ENCODE measurements at regions not wholly inside any gene's neighbourhood (a gene's known extent, or its start where the extent isn't known, plus 50 kb on each side); places are given as distances from the start of the nearest gene placed in this dataset.

GRCh38 chr5:63613442-63613841 is 348.8 kb downstream of the HTR1A start:
- H4K20me1 ChIP-seq (ENCODE audit: low read depth) = no peaks in the 10 kb centered on the region
- TF ChIP-seq EZH2 (IDR thresholded peaks at IDR 0.05) = no peak
- no peak for TF ChIP-seq EZH2phosphoT487 (IDR thresholded peaks at IDR 0.05)
- TF ChIP-seq CTCF (IDR thresholded peaks at IDR 0.05) = no peak
- no peaks in the 10 kb centered on the region for H3K4me1 ChIP-seq
- Mint-ChIP-seq H3K9me3 (no peaks in the 10 kb centered on the region), H3K27me3 (ENCODE audit: insufficient read depth, low read depth) (no peaks in the 10 kb centered on the region), H3K27ac (no peak overlapping the region), H3K36me3 (no peaks in the 10 kb centered on the region), H3K4me1 (no peaks in the 10 kb centered on the region), H3K4me3 (no peak overlapping the region)
- H3K79me2 ChIP-seq (ENCODE audit: low read depth) = no peaks in the 10 kb centered on the region
- no peaks in the 10 kb centered on the region for H3K27me3 ChIP-seq
- H3K27ac ChIP-seq = no peak overlapping the region
- H3K4me2 ChIP-seq = no peak overlapping the region
- DNase-seq (ENCODE audit: low spot score) = no peak
- H3K36me3 ChIP-seq = no peaks in the 10 kb centered on the region
- no peak overlapping the region for H3K9ac ChIP-seq
- no peaks in the 10 kb centered on the region for H3K9me3 ChIP-seq (ENCODE audit: low read depth)
- H2AFZ ChIP-seq (replicated peaks) = no peak overlapping the region
- no peaks in the 10 kb centered on the region for H3F3A ChIP-seq (ENCODE audit: low read depth)
- no peak overlapping the region for H3K4me3 ChIP-seq

GRCh38 chr5:63603996-63604395 is 358.2 kb downstream of the HTR1A start:
- no peak overlapping the region for H3K9ac ChIP-seq
- H3K4me3 ChIP-seq = no peak overlapping the region
- no peaks in the 10 kb centered on the region for H4K20me1 ChIP-seq (ENCODE audit: low read depth)
- H3K4me2 ChIP-seq = no peak overlapping the region
- H3K27ac ChIP-seq = no peak overlapping the region
- H3K79me2 ChIP-seq (ENCODE audit: low read depth) = no peaks in the 10 kb centered on the region
- H3K36me3 ChIP-seq = no peaks in the 10 kb centered on the region
- H3K4me1 Mint-ChIP-seq = no peaks in the 10 kb centered on the region
- no peak for TF ChIP-seq EZH2 (IDR thresholded peaks at IDR 0.05)
- no peak for TF ChIP-seq CTCF (IDR thresholded peaks at IDR 0.05)
- TF ChIP-seq EZH2phosphoT487 (IDR thresholded peaks at IDR 0.05) = no peak
- H3K9me3 Mint-ChIP-seq = no peaks in the 10 kb centered on the region
- no peaks in the 10 kb centered on the region for H3K27me3 Mint-ChIP-seq (ENCODE audit: insufficient read depth, low read depth)
- no peaks in the 10 kb centered on the region for H3K4me1 ChIP-seq
- H3K27me3 ChIP-seq = no peaks in the 10 kb centered on the region
- no peaks in the 10 kb centered on the region for H3F3A ChIP-seq (ENCODE audit: low read depth)
- DNase-seq (ENCODE audit: low spot score) = no peak
- H3K4me3 Mint-ChIP-seq = no peak overlapping the region
- no peak overlapping the region for H2AFZ ChIP-seq (replicated peaks)
- no peaks in the 10 kb centered on the region for H3K9me3 ChIP-seq (ENCODE audit: low read depth)
- no peaks in the 10 kb centered on the region for H3K36me3 Mint-ChIP-seq
- H3K27ac Mint-ChIP-seq = no peak overlapping the region

- H3K4me3 Mint-ChIP-seq = no peak overlapping the region
- no peak for TF ChIP-seq EZH2phosphoT487 (IDR thresholded peaks at IDR 0.05)
Observed at GRCh38 chr5:63602971-63603370, 359.3 kb downstream of the HTR1A start.

GRCh38 chr5:63596254-63596653 is 366.0 kb downstream of the HTR1A start:
- no peak for DNase-seq (ENCODE audit: low spot score)
- Histone ChIP-seq H3K4me3 (no peak overlapping the region), H3K27me3 (no peaks in the 10 kb centered on the region), H3K79me2 (ENCODE audit: low read depth) (no peaks in the 10 kb centered on the region), H3K4me2 (no peak overlapping the region), H3K4me1 (no peaks in the 10 kb centered on the region), H3K27ac (no peak overlapping the region), H3F3A (ENCODE audit: low read depth) (no peaks in the 10 kb centered on the region), H3K36me3 (no peaks in the 10 kb centered on the region), H3K9me3 (ENCODE audit: low read depth) (peaks cover 10% of the 10 kb centered on the region), H2AFZ (replicated peaks) (no peak overlapping the region), H3K9ac (no peak overlapping the region), H4K20me1 (ENCODE audit: low read depth) (no peaks in the 10 kb centered on the region)
- Mint-ChIP-seq H3K4me3 (no peak overlapping the region), H3K27ac (no peak overlapping the region), H3K27me3 (ENCODE audit: insufficient read depth, low read depth) (no peaks in the 10 kb centered on the region), H3K4me1 (no peaks in the 10 kb centered on the region), H3K9me3 (no peaks in the 10 kb centered on the region), H3K36me3 (no peaks in the 10 kb centered on the region)
- TF ChIP-seq EZH2 (IDR thresholded peaks at IDR 0.05) (no peak), CTCF (IDR thresholded peaks at IDR 0.05) (no peak), EZH2phosphoT487 (IDR thresholded peaks at IDR 0.05) (no peak)

More at GRCh38 chr5:63602971-63603370, 359.3 kb downstream of the HTR1A start:
- H3K9ac ChIP-seq = no peak overlapping the region
- H3K27me3 ChIP-seq = no peaks in the 10 kb centered on the region
- H2AFZ ChIP-seq (replicated peaks) = no peak overlapping the region
- H3K4me3 ChIP-seq = no peak overlapping the region
- H3F3A ChIP-seq (ENCODE audit: low read depth) = no peaks in the 10 kb centered on the region
- no peak overlapping the region for H3K4me2 ChIP-seq
- no peaks in the 10 kb centered on the region for H3K9me3 ChIP-seq (ENCODE audit: low read depth)
- no peak overlapping the region for H3K27ac ChIP-seq
- no peaks in the 10 kb centered on the region for H3K4me1 ChIP-seq
- H3K79me2 ChIP-seq (ENCODE audit: low read depth) = no peaks in the 10 kb centered on the region
- no peaks in the 10 kb centered on the region for H3K9me3 Mint-ChIP-seq
- no peaks in the 10 kb centered on the region for H3K36me3 ChIP-seq
- H3K27me3 Mint-ChIP-seq (ENCODE audit: insufficient read depth, low read depth) = no peaks in the 10 kb centered on the region
- H3K27ac Mint-ChIP-seq = no peak overlapping the region
- H3K4me1 Mint-ChIP-seq = no peaks in the 10 kb centered on the region
- H4K20me1 ChIP-seq (ENCODE audit: low read depth) = no peaks in the 10 kb centered on the region
- DNase-seq (ENCODE audit: low spot score) = no peak
- H3K36me3 Mint-ChIP-seq = no peaks in the 10 kb centered on the region
